ENCODE measurements at regions not wholly inside any gene's neighbourhood (a gene's known extent, or its start where the extent isn't known, plus 50 kb on each side); places are given as distances from the start of the nearest gene placed in this dataset.

- TF ChIP-seq REST (IDR thresholded peaks at IDR 0.05; ENCODE audit: unreplicated experiment) (no peak), ETS1 (IDR thresholded peaks at IDR 0.05) (no peak), EZH2 (IDR thresholded peaks at IDR 0.05; ENCODE audit: low read depth, unreplicated experiment) (no peak), CTCF (conservative IDR thresholded peaks at IDR 0.05; ENCODE audit: low read depth in 2 of 2) (no peak), JUNB (IDR thresholded peaks at IDR 0.05; ENCODE audit: unreplicated experiment) (no peak), CREB1 (CRISPR knock-in tag; IDR thresholded peaks at IDR 0.05; ENCODE audit: low read depth) (no peak), EZH2phosphoT487 (IDR thresholded peaks at IDR 0.05; ENCODE audit: unreplicated experiment) (no peak), POLR2AphosphoS5 (IDR thresholded peaks at IDR 0.05; ENCODE audit: low read depth) (no peak)
These were observed 208.7 kb downstream of the EMX2 start for GRCh38 chr10:117751259-117751658.

All from GM23338 (cell line).